H9 (cell line): ENCODE measurements at regions not wholly inside any gene's neighbourhood (a gene's known extent, or its start where the extent isn't known, plus 50 kb on each side); places are given as distances from the start of the nearest gene placed in this dataset.

ENCODE experiments used
- DNase-seq: peaks from one replicate; pipeline ENCODE4 v3.0.0-alpha.2; 2017
- H2AFZ ChIP-seq: one replicate; pipeline ENCODE4 v1.6.1; 2013; ENCODE audit warnings: mild to moderate bottlenecking, low read length, control low read depth, moderate library complexity
- H2AK5ac ChIP-seq: 2 replicates; pipeline ENCODE4 v1.6.1; 2013; ENCODE audit warnings: low read length, control low read depth, mixed read lengths; ENCODE audit not compliant: insufficient read length
- H2BK120ac ChIP-seq: one replicate; pipeline ENCODE4 v1.6.1; 2013; ENCODE audit warnings: low read depth, mild to moderate bottlenecking, low read length, control low read depth, inconsistent platforms; ENCODE audit not compliant: poor library complexity, severe bottlenecking
- H2BK12ac ChIP-seq: 2 replicates; pipeline ENCODE4 v1.6.1; 2013; ENCODE audit warnings: low read length, control low read depth, mixed read lengths, low read depth; ENCODE audit not compliant: insufficient read length
- H2BK15ac ChIP-seq: 2 replicates; pipeline ENCODE4 v1.6.1; 2013; ENCODE audit warnings: low read depth, low read length, control low read depth
- H2BK20ac ChIP-seq: one replicate; pipeline ENCODE4 v1.6.1; 2013; ENCODE audit warnings: low read depth, mild to moderate bottlenecking, low read length, control low read depth, inconsistent platforms; ENCODE audit not compliant: poor library complexity, severe bottlenecking
- H2BK5ac ChIP-seq: 2 replicates; pipeline ENCODE4 v1.6.1; 2013; ENCODE audit warnings: low read length, control low read depth, mixed read lengths; ENCODE audit not compliant: insufficient read length
- H3K14ac ChIP-seq: 2 replicates; pipeline ENCODE4 v1.6.1; 2013; ENCODE audit warnings: low read length, control low read depth; ENCODE audit not compliant: insufficient read depth
- H3K18ac ChIP-seq: 2 replicates; pipeline ENCODE4 v1.6.1; 2013; ENCODE audit warnings: low read depth, mild to moderate bottlenecking, mixed read lengths, low read length, control low read depth; ENCODE audit not compliant: insufficient read length
- H3K23ac ChIP-seq: 2 replicates; pipeline ENCODE4 v1.6.1; 2013; ENCODE audit warnings: low read length, control low read depth, mixed read lengths, low read depth; ENCODE audit not compliant: insufficient read length
- H3K23me2 ChIP-seq: 2 replicates; pipeline ENCODE4 v1.6.1; 2013; ENCODE audit warnings: low read depth, mild to moderate bottlenecking, mixed read lengths, low read length, control low read depth; ENCODE audit not compliant: insufficient read length, poor library complexity, severe bottlenecking
- H3K27ac ChIP-seq: 2 replicates; pipeline ENCODE4 v1.5.1; 2013; ENCODE audit warnings: low read length, control low read depth, mixed read lengths, low read depth; ENCODE audit not compliant: insufficient read length
- H3K27me3 ChIP-seq: 2 replicates; pipeline ENCODE4 v1.6.1; 2013; ENCODE audit warnings: low read length, control low read depth, inconsistent platforms; ENCODE audit not compliant: insufficient read depth
- H3K4ac ChIP-seq: 2 replicates; pipeline ENCODE4 v1.6.1; 2013; ENCODE audit warnings: low read depth, mild to moderate bottlenecking, control low read depth, inconsistent platforms, low read length, moderate library complexity
- H3K4me1 ChIP-seq: 2 replicates; pipeline ENCODE4 v1.6.1; 2013; ENCODE audit warnings: low read length, control low read depth, inconsistent platforms; ENCODE audit not compliant: insufficient read depth
- H3K4me2 ChIP-seq: 2 replicates; pipeline ENCODE4 v1.6.1; 2013; ENCODE audit warnings: low read length, control low read depth, mixed read lengths; ENCODE audit not compliant: insufficient read length, insufficient read depth
- H3K56ac ChIP-seq: 2 replicates; pipeline ENCODE4 v1.6.1; 2013; ENCODE audit warnings: low read depth, mild to moderate bottlenecking, mixed read lengths, low read length, control low read depth; ENCODE audit not compliant: insufficient read length
- H3K79me1 ChIP-seq: 2 replicates; pipeline ENCODE4 v1.6.1; 2013; ENCODE audit warnings: low read depth, mild to moderate bottlenecking, moderate library complexity, low read length, control low read depth, inconsistent platforms; ENCODE audit not compliant: insufficient read depth, poor library complexity, severe bottlenecking
- H3K79me2 ChIP-seq: 2 replicates; pipeline ENCODE4 v1.6.1; 2013; ENCODE audit warnings: low read length, control low read depth, inconsistent platforms; ENCODE audit not compliant: insufficient read depth
- H3K9ac ChIP-seq: 2 replicates; pipeline ENCODE4 v1.6.1; 2013; ENCODE audit warnings: low read length, control low read depth, mixed read lengths; ENCODE audit not compliant: insufficient read length; ENCODE audit errors: extremely low read depth
- H3K9me3 ChIP-seq: one replicate; pipeline ENCODE4 v1.6.1; 2013; ENCODE audit warnings: low read depth, low read length, inconsistent platforms; ENCODE audit not compliant: control insufficient read depth
- H3T11ph ChIP-seq: one replicate; pipeline ENCODE4 v1.6.1; 2013; ENCODE audit warnings: mild to moderate bottlenecking, low read length, control low read depth, inconsistent platforms
- H4K20me1 ChIP-seq: one replicate; pipeline ENCODE4 v1.6.1; 2013; ENCODE audit not compliant: control insufficient read depth, insufficient read length, insufficient read depth
- H4K5ac ChIP-seq: 2 replicates; pipeline ENCODE4 v1.6.1; 2013; ENCODE audit warnings: low read depth, mild to moderate bottlenecking, mixed read lengths, low read length, control low read depth; ENCODE audit not compliant: insufficient read length
- H4K8ac ChIP-seq: replicated peaks from 2 replicates; pipeline ENCODE4 v1.6.1; 2013; ENCODE audit warnings: low read length, control low read depth, mixed read lengths, low read depth; ENCODE audit not compliant: insufficient read length
- H4K91ac ChIP-seq: 2 replicates; pipeline ENCODE4 v1.6.1; 2013; ENCODE audit warnings: low read depth, mild to moderate bottlenecking, moderate library complexity, mixed read lengths, low read length, control low read depth; ENCODE audit not compliant: insufficient read length
- H3K27ac Mint-ChIP-seq, 3 experiments: 2 replicates in 2 of 3; 3 replicates in 1 of 3; pipeline ENCODE4 v1.8.0; 2020 to 2021; ENCODE audit warnings: mixed read lengths in 3 of 3, mild to moderate bottlenecking in 1 of 3, moderate library complexity in 1 of 3
- H3K27me3 Mint-ChIP-seq: 2 replicates; pipeline ENCODE4 v1.8.0; 2021; ENCODE audit warnings: low read depth, mild to moderate bottlenecking, moderate library complexity, mixed read lengths
- H3K36me3 Mint-ChIP-seq, 3 experiments: 2 replicates in 2 of 3; 3 replicates in 1 of 3; pipeline ENCODE4 v1.8.0; 2020 to 2021; ENCODE audit warnings: low read depth in 3 of 3, mixed read lengths in 3 of 3; ENCODE audit not compliant: insufficient read depth in 1 of 3
- H3K4me1 Mint-ChIP-seq, 2 experiments: 2 replicates each; pipeline ENCODE4 v1.8.0; 2020; ENCODE audit warnings: mixed read lengths in 2 of 2
- H3K4me3 Mint-ChIP-seq, 2 experiments: 2 replicates in 1 of 2; 3 replicates in 1 of 2; pipeline ENCODE4 v1.8.0; 2020 to 2021; ENCODE audit warnings: mild to moderate bottlenecking in 2 of 2, mixed read lengths in 2 of 2, moderate library complexity in 1 of 2
- H3K9me3 Mint-ChIP-seq, 2 experiments: 2 replicates in 1 of 2; 3 replicates in 1 of 2; pipeline ENCODE4 v1.8.0; 2020; ENCODE audit warnings: mild to moderate bottlenecking in 2 of 2, mixed read lengths in 2 of 2, moderate library complexity in 1 of 2
- WGBS: extraction: QIAGEN DNeasy Blood & Tissue Kit; methylation state at CpG from one replicate; pipeline ENCODE4 v1.1.7; 2013; ENCODE audit warnings: missing lambda C conversion rate, low lambda C conversion rate, mixed read lengths; ENCODE audit not compliant: insufficient read length; ENCODE audit errors: extremely low coverage; 5-methylcytosine and 5-hydroxymethylcytosine counted together
- TF ChIP-seq, protein P1 (sequence below): fragments of 200-600 bp; sonication (generic); conservative IDR thresholded peaks from 3 replicates; pipeline ENCODE4 v1.8.0; 2021; ENCODE audit warnings: antibody characterized with exemption, mild to moderate bottlenecking

DNA sequence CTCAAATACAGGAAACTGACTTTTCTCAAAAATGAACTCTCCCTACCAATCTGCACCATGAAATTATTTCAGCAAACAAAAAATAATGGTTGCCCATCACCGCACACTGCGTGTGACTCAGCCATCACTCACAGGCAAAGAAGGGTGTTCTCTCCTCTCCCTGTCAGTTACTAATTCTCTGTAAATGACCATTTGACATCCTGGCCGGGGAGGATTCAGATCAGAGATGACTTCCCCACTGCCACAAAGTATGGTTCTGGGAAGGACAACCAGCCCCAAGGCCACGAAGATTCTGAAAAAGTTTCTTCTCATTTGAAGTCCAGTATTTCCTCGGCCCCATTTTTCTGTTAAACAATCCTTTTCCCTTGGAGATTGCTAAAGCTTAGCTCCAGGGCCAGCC, 199.4 kb downstream of the AUH start:
- H3K14ac ChIP-seq = no peak overlapping the region
- Mint-ChIP-seq H3K27me3 (peaks cover 1% of the 10 kb centered on the region), H3K27ac (no peak overlapping the region; a peak in 1 of 7 replicates), H3K36me3 (no peaks in the 10 kb centered on the region), H3K9me3 (no peaks in the 10 kb centered on the region), H3K4me1 (peaks cover 21 to 29% of the 10 kb centered on the region in 2 experiments), H3K4me3 (no peak overlapping the region)
- no peaks in the 10 kb centered on the region for H3K23me2 ChIP-seq
- H2BK20ac ChIP-seq = no peak overlapping the region
- no peak overlapping the region for H3K23ac ChIP-seq
- no peak overlapping the region for H3K4ac ChIP-seq
- no peaks in the 10 kb centered on the region for H4K20me1 ChIP-seq
- no peak overlapping the region for H3K56ac ChIP-seq
- H3K18ac ChIP-seq = no peak overlapping the region
- TF ChIP-seq, protein P1, sequence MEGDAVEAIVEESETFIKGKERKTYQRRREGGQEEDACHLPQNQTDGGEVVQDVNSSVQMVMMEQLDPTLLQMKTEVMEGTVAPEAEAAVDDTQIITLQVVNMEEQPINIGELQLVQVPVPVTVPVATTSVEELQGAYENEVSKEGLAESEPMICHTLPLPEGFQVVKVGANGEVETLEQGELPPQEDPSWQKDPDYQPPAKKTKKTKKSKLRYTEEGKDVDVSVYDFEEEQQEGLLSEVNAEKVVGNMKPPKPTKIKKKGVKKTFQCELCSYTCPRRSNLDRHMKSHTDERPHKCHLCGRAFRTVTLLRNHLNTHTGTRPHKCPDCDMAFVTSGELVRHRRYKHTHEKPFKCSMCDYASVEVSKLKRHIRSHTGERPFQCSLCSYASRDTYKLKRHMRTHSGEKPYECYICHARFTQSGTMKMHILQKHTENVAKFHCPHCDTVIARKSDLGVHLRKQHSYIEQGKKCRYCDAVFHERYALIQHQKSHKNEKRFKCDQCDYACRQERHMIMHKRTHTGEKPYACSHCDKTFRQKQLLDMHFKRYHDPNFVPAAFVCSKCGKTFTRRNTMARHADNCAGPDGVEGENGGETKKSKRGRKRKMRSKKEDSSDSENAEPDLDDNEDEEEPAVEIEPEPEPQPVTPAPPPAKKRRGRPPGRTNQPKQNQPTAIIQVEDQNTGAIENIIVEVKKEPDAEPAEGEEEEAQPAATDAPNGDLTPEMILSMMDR = no peak
- H3K9ac ChIP-seq = no peak overlapping the region
- H3K27me3 ChIP-seq = no peaks in the 10 kb centered on the region
- DNase-seq = no peak
- H4K91ac ChIP-seq = no peak overlapping the region
- H3K4me1 ChIP-seq = no peaks in the 10 kb centered on the region; the same call in 1 of the 2 replicates
- no peak overlapping the region for H3T11ph ChIP-seq
- no peaks in the 10 kb centered on the region for H3K79me2 ChIP-seq
- no peak overlapping the region for H3K27ac ChIP-seq
- no peak overlapping the region for H2AK5ac ChIP-seq
- no peak overlapping the region for H4K8ac ChIP-seq
- no peaks in the 10 kb centered on the region for H3K79me1 ChIP-seq
- H3K4me2 ChIP-seq = no peak overlapping the region
- H2BK5ac ChIP-seq = no peak overlapping the region
- H2BK15ac ChIP-seq = no peak overlapping the region
- no peaks in the 10 kb centered on the region for H3K9me3 ChIP-seq
- H2AFZ ChIP-seq = no peak overlapping the region
- no peak overlapping the region for H4K5ac ChIP-seq
- H2BK12ac ChIP-seq = no peak overlapping the region
- no CpG with 5 or more reads among the region's 5 CpGs for WGBS
- H2BK120ac ChIP-seq = no peak overlapping the region
